HL-60 (cell line): ENCODE measurements at regions not wholly inside any gene's neighbourhood (a gene's known extent, or its start where the extent isn't known, plus 50 kb on each side); places are given as distances from the start of the nearest gene placed in this dataset.

Experiments
- CTCF ChIP-seq: IDR thresholded peaks from one replicate; pipeline ENCODE4 v1.5.1; 2011; ENCODE audit warnings: low read length, control low read depth, inconsistent platforms; ENCODE audit not compliant: insufficient read depth
- POLR2AphosphoS5 ChIP-seq: IDR thresholded peaks from 2 replicates; pipeline ENCODE4 v1.6.1; 2012; ENCODE audit warnings: low read depth

DNA sequence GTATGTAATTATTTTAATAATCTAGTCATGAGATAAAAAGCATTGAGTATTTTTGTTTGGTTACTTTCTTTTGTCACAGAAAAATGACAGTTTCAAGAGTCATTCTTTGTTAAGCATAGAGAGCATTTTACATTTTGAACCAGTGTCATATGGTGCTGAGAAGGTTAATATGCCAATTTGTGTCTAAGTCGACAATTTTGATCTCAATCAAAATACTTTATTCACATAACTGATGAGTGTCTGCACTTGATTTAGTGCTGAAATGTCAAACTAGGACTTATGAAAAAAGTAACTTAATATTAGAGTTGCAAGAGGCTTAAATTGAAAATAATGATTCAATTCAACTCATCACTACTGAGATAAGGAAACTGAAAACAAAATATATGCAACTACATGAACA, 1804.6 kb upstream of the ACO1 start:
- no peak for TF ChIP-seq CTCF
- TF ChIP-seq POLR2AphosphoS5, result no peak
